ENCODE measurements at regions not wholly inside any gene's neighbourhood (a gene's known extent, or its start where the extent isn't known, plus 50 kb on each side); places are given as distances from the start of the nearest gene placed in this dataset.

- TF ChIP-seq POLR2A (IDR thresholded peaks at IDR 0.05; ENCODE audit: extremely low read depth, insufficient read length), result no peak
- TF ChIP-seq, protein P1, sequence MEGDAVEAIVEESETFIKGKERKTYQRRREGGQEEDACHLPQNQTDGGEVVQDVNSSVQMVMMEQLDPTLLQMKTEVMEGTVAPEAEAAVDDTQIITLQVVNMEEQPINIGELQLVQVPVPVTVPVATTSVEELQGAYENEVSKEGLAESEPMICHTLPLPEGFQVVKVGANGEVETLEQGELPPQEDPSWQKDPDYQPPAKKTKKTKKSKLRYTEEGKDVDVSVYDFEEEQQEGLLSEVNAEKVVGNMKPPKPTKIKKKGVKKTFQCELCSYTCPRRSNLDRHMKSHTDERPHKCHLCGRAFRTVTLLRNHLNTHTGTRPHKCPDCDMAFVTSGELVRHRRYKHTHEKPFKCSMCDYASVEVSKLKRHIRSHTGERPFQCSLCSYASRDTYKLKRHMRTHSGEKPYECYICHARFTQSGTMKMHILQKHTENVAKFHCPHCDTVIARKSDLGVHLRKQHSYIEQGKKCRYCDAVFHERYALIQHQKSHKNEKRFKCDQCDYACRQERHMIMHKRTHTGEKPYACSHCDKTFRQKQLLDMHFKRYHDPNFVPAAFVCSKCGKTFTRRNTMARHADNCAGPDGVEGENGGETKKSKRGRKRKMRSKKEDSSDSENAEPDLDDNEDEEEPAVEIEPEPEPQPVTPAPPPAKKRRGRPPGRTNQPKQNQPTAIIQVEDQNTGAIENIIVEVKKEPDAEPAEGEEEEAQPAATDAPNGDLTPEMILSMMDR (IDR thresholded peaks at IDR 0.05; ENCODE audit: low read depth, low read length), result no peak
- no peak for TF ChIP-seq MYC (IDR thresholded peaks at IDR 0.05; ENCODE audit: low read depth, low read length)
- no peak for TF ChIP-seq MAX (IDR thresholded peaks at IDR 0.05; ENCODE audit: low read depth, low read length)
- DNase-seq (ENCODE audit: low read depth), result peak; percentile 59
- no peak overlapping the region for H3K4me3 ChIP-seq (ENCODE audit: low read depth, low read length)
Measured at GRCh38 chr2:45131587-45131986, 122.3 kb upstream of the SIX2 start.

- H3K4me3 ChIP-seq (ENCODE audit: low read depth, low read length), result no peak overlapping the region
- no peak for TF ChIP-seq MYC (IDR thresholded peaks at IDR 0.05; ENCODE audit: low read depth, low read length)
- TF ChIP-seq MAX (IDR thresholded peaks at IDR 0.05; ENCODE audit: low read depth, low read length), result no peak
- TF ChIP-seq, protein P1 (IDR thresholded peaks at IDR 0.05; ENCODE audit: low read depth, low read length), result no peak
- no peak for TF ChIP-seq POLR2A (IDR thresholded peaks at IDR 0.05; ENCODE audit: extremely low read depth, insufficient read length)
- peak; percentile 82 for DNase-seq (ENCODE audit: low read depth)
Measured at GRCh38 chr2:45130736-45131135, 121.5 kb upstream of the SIX2 start.

GRCh38 chr2:45128580-45128997 lies 119.3 kb upstream of the SIX2 start:
- DNase-seq (ENCODE audit: low read depth), result peak; percentile 66
- H3K4me3 ChIP-seq (ENCODE audit: low read depth, low read length), result no peak overlapping the region
- no peak for TF ChIP-seq POLR2A (IDR thresholded peaks at IDR 0.05; ENCODE audit: extremely low read depth, insufficient read length)
- TF ChIP-seq MAX (IDR thresholded peaks at IDR 0.05; ENCODE audit: low read depth, low read length), result no peak
- TF ChIP-seq, protein P1 (IDR thresholded peaks at IDR 0.05; ENCODE audit: low read depth, low read length), result no peak
- no peak for TF ChIP-seq MYC (IDR thresholded peaks at IDR 0.05; ENCODE audit: low read depth, low read length)

DNA sequence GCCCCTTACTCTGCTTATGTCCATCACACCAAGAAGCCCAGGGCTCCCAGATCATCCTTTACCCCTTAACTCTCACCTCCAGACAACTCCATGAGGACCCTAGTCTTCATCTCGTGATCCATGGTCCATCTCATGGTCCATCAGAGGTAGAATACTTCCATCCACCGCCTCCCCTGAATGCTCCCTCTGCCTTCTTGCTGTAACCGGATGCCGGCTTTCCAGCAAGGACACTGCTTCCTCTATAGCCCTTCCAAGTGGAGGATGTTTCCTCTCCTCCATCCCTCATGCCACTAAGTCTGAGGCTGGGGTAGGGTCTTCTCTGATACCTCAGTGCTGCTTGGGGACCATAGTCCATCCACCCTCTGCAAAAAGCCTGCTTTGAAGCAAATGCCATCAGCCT lies 118.6 kb upstream of the SIX2 start:
- H3K4me3 ChIP-seq (ENCODE audit: low read depth, low read length), result no peak overlapping the region
- no peak for TF ChIP-seq MYC (IDR thresholded peaks at IDR 0.05; ENCODE audit: low read depth, low read length)
- TF ChIP-seq, protein P1 (IDR thresholded peaks at IDR 0.05; ENCODE audit: low read depth, low read length), result no peak
- TF ChIP-seq MAX (IDR thresholded peaks at IDR 0.05; ENCODE audit: low read depth, low read length), result no peak
- no peak for TF ChIP-seq POLR2A (IDR thresholded peaks at IDR 0.05; ENCODE audit: extremely low read depth, insufficient read length)
- DNase-seq (ENCODE audit: low read depth), result no peak

DNA sequence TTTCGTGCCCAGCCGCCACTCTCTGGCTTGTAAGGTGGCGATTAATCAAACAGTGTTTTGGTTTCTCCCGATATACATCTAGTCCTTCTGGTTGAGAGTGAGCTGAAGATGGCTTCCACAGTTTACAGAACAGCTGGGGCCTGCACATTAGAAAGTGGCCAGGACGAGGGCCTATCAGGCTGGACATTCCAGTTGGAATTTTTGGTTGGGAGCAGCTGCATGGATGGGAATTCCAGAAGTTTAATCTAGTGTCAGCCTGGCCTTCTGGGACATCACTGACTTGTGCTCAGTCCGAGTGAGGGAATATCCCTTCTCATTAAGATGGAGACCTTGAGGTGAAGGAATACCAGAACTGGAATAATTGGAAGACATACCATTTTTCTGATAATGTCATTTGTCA lies 118.1 kb upstream of the SIX2 start:
- no peak overlapping the region for H3K4me3 ChIP-seq (ENCODE audit: low read depth, low read length)
- no peak for DNase-seq (ENCODE audit: low read depth)
- TF ChIP-seq MAX (IDR thresholded peaks at IDR 0.05; ENCODE audit: low read depth, low read length) (no peak), MYC (IDR thresholded peaks at IDR 0.05; ENCODE audit: low read depth, low read length) (no peak), POLR2A (IDR thresholded peaks at IDR 0.05; ENCODE audit: extremely low read depth, insufficient read length) (no peak)
- TF ChIP-seq, protein P1 (IDR thresholded peaks at IDR 0.05; ENCODE audit: low read depth, low read length), result no peak

DNA sequence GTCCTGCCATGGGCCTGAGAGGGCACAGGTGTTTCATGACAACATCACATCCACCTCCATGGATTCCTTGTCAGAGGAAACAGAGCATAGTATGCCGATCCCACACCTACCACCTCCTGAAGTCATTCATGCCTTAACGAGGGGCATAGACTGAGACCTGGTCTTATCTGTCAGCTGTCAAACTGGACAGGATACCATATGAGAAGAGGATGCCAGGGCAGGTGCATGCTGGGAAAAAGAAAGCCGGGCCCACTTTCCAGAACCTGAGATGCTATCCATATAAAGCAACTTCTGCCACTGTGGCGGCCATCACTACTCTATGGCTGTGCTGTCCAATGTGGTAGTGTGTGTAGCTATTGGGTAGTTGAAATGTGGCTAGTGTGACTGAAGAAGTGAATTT lies 116.0 kb upstream of the SIX2 start:
- no peak for DNase-seq (ENCODE audit: low read depth)
- TF ChIP-seq MYC (IDR thresholded peaks at IDR 0.05; ENCODE audit: low read depth, low read length) (no peak), POLR2A (IDR thresholded peaks at IDR 0.05; ENCODE audit: extremely low read depth, insufficient read length) (no peak), MAX (IDR thresholded peaks at IDR 0.05; ENCODE audit: low read depth, low read length) (no peak)
- TF ChIP-seq, protein P1 (IDR thresholded peaks at IDR 0.05; ENCODE audit: low read depth, low read length), result no peak
- no peak overlapping the region for H3K4me3 ChIP-seq (ENCODE audit: low read depth, low read length)

All from NB4 (cell line).